Erythroblast (primary cell): ENCODE measurements at regions not wholly inside any gene's neighbourhood (a gene's known extent, or its start where the extent isn't known, plus 50 kb on each side); places are given as distances from the start of the nearest gene placed in this dataset.

Experiments used
- GATA1 ChIP-seq: IDR thresholded peaks from 2 replicates; pipeline ENCODE4 v1.6.1; 2011; ENCODE audit warnings: low read depth, mild to moderate bottlenecking, control low read depth, low read length, moderate library complexity
- POLR2A ChIP-seq: IDR thresholded peaks from 2 replicates; pipeline ENCODE4 v1.6.1; 2011; ENCODE audit warnings: mild to moderate bottlenecking, low read length

DNA sequence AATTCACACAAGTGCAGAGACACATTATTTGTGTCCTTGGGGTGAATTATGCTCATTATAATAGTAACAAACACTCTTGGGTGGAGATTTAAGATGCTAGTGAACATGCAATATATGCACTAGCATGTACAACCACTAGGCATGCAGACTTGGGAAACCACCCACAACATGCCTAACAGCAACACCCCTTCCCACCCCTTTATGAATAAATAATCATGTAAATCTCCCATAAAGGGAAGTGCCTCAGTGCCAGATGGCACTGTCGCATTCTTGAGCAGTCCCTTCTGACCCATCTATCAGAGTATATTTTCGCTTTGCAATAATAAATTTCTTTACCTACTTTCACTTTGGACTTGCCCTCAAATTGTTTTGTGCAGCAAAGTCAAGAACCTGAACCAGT, 1362.2 kb downstream of the OLFM4 start:
- TF ChIP-seq POLR2A: no peak
- no peak for TF ChIP-seq GATA1
